ENCODE measurements at regions not wholly inside any gene's neighbourhood (a gene's known extent, or its start where the extent isn't known, plus 50 kb on each side); places are given as distances from the start of the nearest gene placed in this dataset.

DNA sequence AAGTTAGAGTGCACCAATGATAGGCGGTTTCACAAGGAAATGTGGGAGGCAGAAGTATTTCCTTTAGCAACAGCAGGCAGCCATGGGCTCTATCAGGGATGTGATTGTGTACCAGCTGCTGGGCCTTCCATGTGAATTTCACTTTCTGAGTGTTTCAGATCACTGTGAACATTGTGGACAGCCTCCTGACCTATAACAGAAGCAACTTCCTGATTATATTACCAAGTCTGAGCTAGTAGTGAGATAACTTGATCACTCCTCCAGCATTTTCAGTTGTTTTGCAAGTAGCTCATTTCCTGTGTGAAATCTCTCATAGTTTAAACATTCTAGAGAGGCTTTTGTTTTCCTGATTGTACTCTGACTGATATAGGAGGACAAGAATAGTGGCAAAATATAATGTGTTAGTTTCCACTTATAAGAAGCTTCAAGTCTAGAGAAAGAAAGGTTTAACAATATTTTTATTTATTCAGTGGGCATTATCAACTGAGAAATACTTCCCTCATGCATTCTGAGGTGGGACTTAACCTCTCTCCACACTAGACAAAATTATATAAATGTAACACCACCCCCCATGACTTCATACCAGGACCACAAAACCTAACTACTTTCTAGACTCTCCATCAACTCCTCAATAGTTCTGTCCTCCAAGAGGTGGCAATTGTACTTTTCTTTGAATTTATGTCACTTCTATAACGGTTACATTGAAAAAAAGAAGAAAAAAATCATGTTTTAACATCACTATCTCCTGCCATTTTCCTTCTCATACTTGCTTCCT is 184.2 kb upstream of the LUZP2 start:
- TF ChIP-seq CTCF (IDR thresholded peaks at IDR 0.05; ENCODE audit: low read depth, low read length) (no peak), EZH2phosphoT487 (IDR thresholded peaks at IDR 0.05; ENCODE audit: low read depth) (no peak)
